ENCODE measurements at regions not wholly inside any gene's neighbourhood (a gene's known extent, or its start where the extent isn't known, plus 50 kb on each side); places are given as distances from the start of the nearest gene placed in this dataset.
A peak's percentile ranks its signal among the peaks of the same experiment; 100 is the strongest.

DNA sequence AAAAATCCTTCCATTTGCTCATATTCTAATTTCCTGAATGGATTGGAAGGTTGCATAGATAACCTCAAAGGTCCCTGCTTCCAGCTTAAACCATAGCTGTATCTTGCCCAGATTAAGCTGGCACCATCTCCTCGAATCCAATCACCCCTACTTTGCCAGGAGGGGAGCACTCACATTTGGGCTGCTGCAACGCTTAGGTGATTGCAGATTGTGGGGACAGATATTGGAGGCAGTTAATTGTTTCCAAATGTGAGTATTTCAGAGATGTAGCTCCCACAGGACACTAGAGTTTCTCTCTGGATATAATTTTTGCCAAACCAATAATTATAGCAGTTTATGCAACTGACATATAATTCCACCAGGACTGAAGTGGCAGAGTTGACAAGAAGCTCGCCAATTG lies 53.5 kb upstream of the ACSL1 start:
- intact Hi-C loops (cut with DNase I), result no loop called here
- no peak for DNase-seq

DNA sequence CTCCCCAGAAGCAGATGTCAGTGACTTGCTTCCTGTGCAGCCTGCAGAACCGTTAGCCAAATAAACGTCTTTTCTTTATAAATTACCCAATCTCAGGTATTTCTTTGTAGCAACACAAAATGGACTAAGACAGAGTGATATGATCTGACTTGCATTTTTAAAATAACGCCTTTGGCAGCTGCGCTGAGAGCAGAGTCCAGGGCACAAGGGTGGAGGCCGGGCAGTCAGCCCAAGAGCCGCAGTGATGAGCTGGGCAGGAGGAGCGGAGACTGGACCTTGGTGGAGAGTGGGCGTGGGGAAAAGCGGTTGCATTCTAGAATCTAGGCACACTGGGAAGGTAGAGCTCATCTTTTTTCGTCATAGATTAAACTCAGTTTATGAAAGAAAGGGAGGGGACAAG lies 56.5 kb upstream of the ACSL1 start:
- no peak for DNase-seq
- intact Hi-C loops (cut with DNase I), result no loop called here

DNA sequence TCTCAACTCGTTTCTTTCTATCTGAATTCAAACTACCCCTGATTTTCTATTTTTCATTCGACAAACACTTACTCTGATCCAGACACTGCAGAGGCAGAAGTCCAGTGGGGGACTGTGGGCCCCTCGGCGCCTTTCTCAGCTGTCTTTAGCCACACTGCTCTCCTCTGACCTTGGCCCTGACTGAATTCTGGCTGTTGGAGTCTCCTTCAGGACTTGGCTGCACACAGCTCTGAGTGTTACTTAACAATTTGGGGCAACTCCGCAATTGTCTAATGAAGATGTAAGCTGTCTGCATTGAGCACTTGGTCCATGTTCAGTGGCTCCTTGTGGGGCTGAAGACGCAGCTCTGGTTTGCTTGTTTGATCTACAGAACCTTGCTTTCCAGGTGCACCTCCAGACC lies 57.3 kb upstream of the ACSL1 start:
- no peak for DNase-seq
- intact Hi-C loops (cut with DNase I), result no loop called here

DNA sequence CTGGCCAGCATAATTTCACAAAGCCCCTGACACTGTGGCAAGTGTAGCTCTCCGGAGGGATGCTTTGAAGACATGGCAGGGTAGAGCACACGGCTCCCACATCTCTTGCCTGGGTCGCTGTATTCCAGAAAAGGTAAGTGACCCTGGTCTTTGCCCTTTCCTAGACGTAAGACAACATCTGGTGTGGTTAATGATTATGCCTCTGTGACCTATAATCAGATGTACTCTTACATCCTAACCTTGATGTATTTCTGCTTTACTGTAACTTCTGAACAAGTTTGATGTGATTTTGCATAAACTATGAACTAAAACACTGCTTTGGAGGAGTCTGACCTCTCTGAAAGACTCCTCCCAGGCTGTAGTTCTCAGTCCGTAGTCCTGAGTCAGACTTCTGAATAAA lies 59.1 kb upstream of the ACSL1 start:
- no peak for DNase-seq
- intact Hi-C loops (cut with DNase I), result no loop called here

DNA sequence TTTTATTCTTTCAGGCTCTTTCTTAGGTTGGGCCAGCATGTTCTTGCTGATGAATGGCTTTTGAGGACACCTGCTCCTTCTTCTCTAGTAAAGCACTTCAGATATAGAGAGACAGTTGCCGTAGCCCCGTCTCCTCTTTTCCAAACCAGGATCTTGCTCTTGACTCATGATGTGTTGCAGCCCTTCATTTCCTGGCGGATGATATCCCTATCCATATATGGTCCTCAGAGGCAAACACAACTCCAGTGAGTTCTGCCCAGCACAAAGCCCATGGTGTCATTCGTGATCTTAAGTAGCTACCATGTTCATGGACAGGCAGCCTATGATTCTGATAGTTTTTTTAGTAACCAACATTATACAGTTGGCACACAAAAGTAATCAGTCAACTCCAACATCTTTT lies 59.8 kb upstream of the ACSL1 start:
- intact Hi-C loops (cut with DNase I), result no loop called here
- no peak for DNase-seq

DNA sequence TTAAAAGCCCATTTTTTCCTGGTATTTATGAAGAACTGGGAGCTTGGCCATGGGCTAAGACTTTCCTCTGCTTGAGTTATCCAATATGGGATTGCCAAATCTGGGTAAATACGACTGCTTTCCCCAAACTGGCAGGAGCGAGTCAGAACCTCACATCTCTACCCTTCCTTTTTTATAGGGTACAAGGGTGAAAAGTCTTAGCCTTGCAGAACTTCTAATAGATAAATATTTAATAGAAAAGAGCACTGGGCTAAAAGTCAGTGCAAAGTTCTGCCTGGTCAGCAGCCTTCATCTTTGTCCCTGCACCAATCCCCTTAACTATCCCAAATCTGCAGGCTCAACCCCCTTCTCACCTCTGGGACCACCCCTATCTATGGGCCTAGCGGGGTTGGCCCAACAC lies 61.6 kb upstream of the ACSL1 start:
- DNase-seq, result no peak
- intact Hi-C loops (cut with DNase I), result no loop called here

DNA sequence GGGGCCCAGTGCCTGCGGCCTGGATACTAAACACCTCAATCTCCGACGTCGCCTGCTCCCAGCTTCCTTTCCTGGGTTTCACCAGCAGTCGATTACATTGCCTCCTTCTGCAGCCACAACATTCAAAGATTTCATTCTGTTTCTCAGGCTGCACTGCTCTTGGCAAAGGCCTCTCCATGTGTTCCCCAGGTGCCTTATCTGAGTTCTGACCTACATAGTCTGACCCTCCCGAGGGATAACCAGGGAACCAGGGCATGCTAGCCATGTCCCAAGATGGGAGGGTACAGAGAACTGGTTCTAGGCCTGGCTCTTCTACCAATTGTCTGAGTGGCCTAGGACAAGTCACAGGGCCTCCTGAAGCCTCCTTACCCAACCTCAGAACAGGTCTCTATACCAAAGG lies 62.2 kb upstream of the ACSL1 start:
- intact Hi-C loops (cut with DNase I), result no loop called here
- DNase-seq, result peak in 1 of 10 donors; percentile 30

DNA sequence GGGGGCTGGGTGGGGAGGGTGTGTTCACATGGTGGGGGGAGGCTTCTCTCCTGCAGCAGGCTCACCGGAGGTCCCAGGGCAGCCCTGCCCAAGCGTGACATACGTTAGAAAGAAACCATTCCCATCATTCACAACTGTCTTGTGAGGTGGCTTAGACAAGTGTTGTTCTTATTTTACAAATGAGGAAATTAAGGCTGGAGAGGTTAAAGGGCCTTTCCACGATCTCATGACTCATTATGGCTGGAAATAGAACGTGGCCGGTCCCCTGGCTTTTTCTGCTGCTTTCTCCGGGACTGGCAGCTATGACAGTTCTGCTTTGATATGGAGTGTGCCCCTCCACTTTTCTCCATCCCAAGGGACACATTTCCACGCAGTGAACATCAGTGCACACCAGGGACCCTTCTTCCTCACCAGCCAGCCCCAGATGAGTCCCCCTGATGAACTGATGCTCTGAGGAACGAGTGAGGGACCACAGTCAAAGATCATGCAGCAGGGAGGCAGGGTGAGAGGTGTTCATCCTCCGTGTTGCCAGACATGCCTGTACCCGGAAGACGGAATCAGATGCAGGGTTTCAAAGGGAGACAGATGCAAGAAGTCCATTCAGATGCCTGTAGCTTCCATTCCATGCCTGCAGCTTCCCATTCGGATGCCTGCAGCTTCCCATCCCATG lies 64.0 kb upstream of the ACSL1 start:
- no peak for DNase-seq
- intact Hi-C loops (cut with DNase I), result no loop called here

DNA sequence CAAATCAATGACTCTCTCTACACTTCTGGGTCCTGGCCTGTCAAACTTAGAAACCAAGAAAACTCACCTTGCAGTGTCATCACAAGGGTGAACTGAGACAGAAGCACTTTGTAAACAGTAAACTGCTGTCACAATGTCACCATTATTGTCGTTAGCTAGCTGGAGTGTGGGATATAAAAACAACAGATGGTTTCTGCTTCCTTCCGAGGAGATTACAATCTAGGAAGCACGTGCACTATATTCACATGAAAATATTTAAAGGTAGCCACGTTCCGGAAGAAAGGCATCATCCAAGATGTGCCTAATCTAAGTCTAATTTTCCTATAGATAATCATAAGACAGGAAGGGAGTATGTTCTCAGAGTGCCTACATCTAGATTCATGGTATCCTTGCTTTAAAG lies 64.7 kb upstream of the ACSL1 start:
- intact Hi-C loops (cut with DNase I), result no loop called here
- no peak for DNase-seq

DNA sequence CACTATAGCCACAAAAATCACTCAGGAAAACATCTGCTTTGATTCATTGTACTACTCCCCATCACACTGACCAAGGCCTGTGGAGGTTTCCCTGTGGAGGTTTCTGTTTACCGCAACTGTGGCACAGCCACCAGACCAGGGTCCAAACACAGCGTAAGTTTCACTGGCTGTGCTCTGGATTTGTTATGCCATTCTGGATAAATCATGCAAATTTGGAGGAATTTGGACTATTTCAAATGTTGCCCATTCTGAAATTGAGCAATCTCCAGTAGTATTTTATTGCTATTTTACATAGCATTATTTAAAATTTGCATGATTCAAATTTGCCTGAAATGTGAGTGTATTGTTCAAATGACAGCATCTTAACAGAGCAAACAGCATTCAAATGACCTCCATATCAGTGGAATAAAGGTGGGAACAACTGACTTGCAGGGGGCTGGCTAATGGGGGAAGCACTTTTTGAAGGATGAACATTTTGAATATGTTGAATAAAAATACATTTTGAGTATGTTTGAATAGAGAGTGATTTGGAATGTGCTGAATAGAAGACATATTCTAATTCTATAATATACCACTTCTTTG lies 66.1 kb upstream of the ACSL1 start:
- intact Hi-C loops (cut with DNase I), result no loop called here
- no peak for DNase-seq

DNA sequence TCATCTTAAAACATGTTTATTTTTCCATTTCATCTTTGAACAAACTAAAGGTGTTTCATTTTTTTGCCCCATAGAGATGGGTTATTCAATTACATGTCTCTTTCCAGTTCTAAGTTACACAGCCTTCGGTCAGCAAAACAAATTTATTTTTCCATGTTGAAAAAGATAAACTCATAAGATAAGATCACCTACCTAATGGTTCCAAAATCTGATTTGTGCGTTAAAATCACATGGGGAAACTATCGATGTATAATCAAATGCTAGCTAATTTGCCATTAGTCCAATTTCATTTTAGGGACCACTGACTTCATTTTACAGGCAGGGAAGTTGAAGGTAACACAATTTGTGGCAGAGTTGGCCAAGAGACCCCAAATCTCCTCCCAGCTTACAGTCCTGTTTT lies 67.2 kb upstream of the ACSL1 start:
- DNase-seq, result no peak
- intact Hi-C loops (cut with DNase I), result no loop called here

DNA sequence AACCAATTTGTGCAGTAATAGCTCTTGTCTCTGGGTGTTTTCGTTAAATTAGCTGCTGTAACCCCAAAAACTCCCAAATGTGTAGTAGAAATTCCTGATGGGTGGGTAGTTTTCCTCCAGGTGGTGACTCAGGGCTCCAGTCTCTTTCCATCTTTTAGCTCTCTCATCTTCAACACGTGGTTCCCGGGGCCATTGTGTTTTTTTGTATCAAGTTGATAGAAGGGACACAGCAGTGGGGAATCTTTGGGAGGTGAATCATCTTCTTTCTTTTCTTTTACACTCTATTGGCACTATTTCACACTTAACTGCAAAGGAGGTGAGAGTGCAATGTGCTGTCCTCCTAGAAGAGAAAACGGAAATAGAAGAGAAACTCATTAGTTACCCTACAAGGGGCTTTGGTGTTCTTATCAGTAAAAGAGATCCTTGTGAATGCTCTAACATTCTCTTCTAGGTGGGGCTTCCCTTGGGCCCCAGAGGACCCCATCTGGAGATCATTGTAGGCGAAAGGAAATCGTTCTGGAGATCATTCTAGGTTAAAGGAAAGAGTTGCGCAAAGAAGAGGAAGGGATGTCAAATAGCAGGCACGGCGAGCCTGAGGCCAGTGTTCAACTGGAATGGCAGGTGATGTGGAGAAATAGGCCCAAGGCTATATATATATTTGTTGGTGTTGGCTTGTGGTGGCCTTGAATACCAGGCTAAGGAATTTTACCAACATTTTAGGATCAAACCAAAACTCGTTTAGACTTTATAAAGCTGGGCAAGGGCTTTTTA lies 68.2 kb upstream of the ACSL1 start:
- DNase-seq, result no peak
- intact Hi-C loops (cut with DNase I), result no loop called here

DNA sequence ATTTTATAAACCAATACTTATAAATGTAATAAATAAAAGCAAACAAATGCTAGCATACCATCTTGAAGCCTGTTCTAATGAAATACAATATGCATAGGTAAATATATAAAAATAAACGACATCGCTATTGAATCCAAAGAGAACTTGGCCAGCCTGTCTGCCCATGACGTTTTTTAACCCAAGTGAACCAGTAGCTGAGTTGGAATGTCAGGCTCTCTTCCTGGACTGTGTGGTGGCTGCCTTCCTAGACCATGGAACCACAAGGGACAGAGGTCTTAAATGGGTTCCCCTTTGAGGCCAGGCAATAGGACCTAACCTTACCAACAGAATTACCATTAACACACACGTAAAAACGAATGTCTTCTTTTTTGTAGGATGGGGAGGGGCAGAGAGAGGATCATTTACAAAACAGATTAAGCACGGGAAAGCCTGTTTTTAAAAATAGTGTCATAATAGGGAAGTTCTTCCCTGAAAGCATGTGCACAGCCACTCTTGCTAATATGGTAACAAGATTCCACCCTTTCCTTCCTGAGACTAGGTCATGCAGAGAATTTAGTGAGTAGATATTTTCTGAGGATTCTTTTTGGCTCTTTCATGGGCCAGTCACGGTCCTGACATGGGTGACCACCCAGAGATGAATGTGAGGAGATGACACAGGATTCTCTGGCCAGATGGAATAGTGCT lies 69.4 kb upstream of the ACSL1 start:
- DNase-seq, result no peak
- intact Hi-C loops (cut with DNase I), result no loop called here

DNA sequence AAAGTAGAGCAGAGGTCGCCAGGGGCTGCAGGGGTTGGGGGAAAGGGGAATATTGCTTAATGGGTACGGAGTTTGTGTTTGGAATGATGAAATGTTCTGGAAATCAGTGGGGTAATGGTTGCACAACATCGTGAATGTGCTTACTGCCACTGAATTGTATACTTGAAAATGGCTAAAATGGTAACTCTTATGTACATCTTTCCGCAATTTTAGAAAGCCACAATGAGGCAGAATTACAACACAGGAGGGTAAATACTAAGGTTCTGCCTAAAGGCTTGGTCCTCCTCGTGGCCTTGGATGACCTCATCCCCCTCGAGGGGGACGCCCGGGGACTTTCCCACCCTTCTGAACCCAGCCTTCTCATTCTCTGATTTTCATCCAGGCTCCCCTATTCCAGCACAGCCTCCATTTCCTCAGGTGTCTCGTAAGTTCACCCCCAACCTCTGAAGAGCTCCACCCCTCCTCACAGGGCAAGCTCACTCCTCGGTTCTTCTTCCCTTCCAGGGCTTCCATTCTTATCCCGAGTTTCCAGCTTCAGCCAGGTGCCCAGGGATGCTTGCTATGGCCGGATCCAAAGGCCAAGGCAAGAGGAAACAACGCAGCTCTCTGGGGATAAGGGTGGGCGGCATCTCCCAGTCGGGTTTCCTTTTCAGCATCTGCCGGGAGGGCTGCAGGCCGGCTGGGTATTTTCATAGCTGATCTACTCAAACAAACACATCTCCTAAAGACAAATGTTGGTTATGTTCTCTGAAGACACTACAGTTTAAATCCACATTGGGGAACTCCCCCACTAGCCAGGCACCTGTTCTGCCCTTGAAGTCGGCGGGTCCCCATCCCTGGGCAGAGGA lies 71.3 kb upstream of the ACSL1 start:
- DNase-seq, result no peak
- intact Hi-C loops (cut with DNase I), result no loop called here

DNA sequence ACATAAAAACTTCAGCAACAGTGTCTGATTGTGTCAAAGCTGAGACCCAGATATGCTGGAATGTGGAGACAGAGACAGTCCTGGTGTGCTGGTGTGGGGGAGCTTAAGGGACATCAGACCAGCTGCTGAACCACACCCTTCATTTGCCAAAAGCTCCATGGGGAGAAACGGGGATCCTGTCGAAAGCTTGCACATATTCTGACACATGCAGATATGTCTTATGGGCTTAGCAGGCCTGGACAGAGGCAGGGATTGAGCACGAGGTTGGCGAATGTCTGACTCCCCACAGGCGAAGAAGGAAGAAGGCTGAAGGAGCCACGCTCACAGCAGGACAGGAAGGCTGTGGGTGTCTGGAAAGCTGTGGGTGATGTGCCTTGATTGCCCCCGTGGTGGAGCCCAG lies 72.1 kb upstream of the ACSL1 start:
- DNase-seq, result peak in 3 of 10 donors; percentile 13 to 85 (median 20)

DNA sequence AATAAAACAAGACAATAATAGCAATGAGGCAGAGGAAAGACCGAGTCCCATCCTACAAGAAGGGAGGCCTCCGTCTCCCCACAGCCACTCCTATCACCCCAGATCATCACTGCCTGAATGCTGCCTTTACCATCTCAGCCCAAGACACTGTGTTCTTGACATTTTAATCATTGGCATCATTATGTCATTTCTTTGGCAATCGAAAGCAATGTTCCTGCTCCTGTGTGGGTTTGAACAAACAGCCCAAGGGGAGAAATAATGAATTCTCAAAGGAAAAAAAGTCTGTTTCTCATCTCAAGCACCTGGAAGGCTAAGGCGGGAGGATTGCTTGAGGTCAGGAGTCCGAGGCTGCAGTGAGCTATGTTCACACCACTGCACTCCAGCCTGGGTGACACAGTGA lies 73.0 kb upstream of the ACSL1 start:
- no peak for DNase-seq
- intact Hi-C loops (cut with DNase I), result no loop called here

More for the DNA sequence above, 72.1 kb upstream of the ACSL1 start:
- intact Hi-C loops (cut with DNase I), result no loop called here

DNA sequence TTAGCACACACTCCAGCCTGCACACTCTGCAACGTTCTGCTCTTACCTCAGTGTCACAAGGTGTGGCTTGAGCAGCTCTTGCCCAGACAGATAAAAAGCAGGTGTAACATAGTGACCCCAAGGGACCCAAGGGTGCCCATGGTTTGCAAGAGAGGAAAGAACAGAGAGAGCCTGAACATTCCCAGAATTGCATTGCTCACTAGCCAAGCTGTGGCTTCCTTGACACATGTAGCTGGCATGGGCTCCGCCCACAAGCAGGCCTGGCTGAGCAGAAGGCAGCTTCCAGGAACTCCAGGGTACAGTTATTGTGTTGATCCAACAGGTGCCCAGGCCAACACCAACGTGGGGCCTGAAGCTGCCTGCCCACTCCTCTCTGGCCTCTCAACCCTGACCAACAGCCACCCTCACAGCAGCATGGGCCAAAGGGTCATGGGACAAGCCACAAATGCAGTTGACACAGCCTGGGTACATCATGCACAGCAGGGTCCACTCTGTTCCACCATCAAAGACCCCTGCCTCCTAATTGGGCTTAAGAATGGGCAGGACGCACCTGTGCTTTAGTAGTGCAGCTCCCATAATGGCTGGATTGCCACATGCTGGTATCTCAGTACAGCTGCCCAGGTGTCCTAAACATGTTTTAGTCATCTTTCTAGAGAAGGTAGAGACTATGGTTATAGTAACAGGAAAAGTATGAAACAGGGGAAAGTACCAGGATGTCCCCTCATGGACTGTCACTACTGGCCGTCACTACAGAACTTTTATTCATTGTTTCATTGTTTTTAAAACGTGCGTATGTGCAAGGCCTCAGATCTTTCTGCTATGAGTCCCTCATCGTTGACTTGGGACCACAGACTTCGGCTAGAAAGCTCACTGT lies 73.7 kb upstream of the ACSL1 start:
- intact Hi-C loops (cut with DNase I), result no loop called here
- peak in 1 of 10 donors; percentile 84 for DNase-seq

DNA sequence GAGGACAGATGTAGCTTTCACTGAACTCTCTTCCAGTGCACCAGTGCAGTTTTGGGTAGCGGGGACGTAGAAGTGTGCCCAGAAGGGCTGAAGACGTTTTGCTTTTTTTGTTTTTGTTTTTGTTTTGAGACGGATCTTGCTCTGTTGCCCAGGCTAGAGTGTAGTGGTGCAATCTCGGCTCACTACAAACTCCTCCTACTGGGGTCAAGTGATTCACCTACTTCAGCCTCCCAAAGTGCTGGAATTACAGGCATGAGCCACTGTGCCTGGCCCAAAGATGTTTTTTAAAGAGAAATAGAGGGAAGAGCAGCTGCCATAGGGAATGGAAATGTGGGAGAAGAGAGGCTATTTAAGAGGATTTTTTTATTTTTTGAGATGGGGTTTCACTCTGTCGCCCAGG lies 74.4 kb upstream of the ACSL1 start:
- no peak for DNase-seq
- intact Hi-C loops (cut with DNase I), result no loop called here

DNA sequence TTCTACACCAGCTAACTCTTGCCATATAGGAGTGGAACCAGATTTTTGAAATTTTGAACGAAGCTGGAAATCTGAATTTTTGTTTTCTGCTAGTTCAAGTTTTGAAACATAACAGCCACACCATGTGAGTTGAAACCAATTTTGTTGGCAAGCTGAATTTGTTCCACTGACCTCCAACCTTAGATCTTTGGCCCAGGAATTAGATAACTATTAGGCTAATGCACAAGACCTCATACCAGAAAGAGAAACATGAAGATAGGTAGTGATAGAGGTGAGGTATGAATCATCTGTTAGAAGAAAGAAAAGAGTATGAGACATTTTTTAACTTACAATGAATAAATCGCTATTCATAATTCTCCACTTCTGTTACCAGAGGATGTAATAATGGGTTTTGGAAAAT lies 76.8 kb upstream of the ACSL1 start:
- no peak for DNase-seq
- intact Hi-C loops (cut with DNase I), result no loop called here
